K562 (cell line): ENCODE measurements at regions not wholly inside any gene's neighbourhood (a gene's known extent, or its start where the extent isn't known, plus 50 kb on each side); places are given as distances from the start of the nearest gene placed in this dataset.

Experiments used
- ATAC-seq: fragments of 200-7000 bp; cut with Tn5 transposase; 3 replicates; pipeline ENCODE4 v1.9.1; 2020; ENCODE audit warnings: moderate library complexity
- BruUV-seq: library from RNA; stranded (reverse); fragments of 400-500 nt; replicated peaks from 2 replicates; lab custom pipeline; 2021; lab: Mats Ljungman, UMichigan
- CTCF ChIA-PET: fragments of 300-600 bp; formaldehyde crosslinking; extraction: SDS; loops from one replicate; lab custom pipeline; 2021; ENCODE audit warnings: low intra/inter-chr PET ratio; lab: Yijun Ruan, JAX
- POLR2A ChIA-PET: fragments of 300-600, 350-650 bp; sonication (Branson Sonifier 250); formaldehyde crosslinking; extraction: SDS; loops from one replicate; lab custom pipeline; 2021; ENCODE audit warnings: antibody characterized with exemption, inconsistent platforms; lab: Yijun Ruan, JAX
- DNase-seq, 4 experiments: peaks; one replicate each; pipeline versions ENCODE4 v3.0.0 to v3.0.0-alpha.2; 2011 to 2018; ENCODE audit warnings: low spot score in 3 of 4, mixed read lengths in 3 of 4; ENCODE audit errors: extremely low read depth in 1 of 4
- FAIRE-seq: peaks from 2 replicates; lab custom pipeline; 2011; peaks lifted over from hg19 to GRCh38; lab: Jason Lieb, UNC
- H2AFZ ChIP-seq: 2 replicates; pipeline ENCODE4 v1.6.0; 2011; ENCODE audit warnings: low read depth, low read length, control low read depth, inconsistent platforms
- H3K27ac ChIP-seq: fragments of 200-600 bp; 3 replicates; pipeline ENCODE4 v1.8.0; 2011; ENCODE audit warnings: low read depth, mild to moderate bottlenecking, control low read depth, inconsistent platforms, low read length, moderate library complexity, mixed read lengths; ENCODE audit errors: extremely low read depth
- H3K27me3 ChIP-seq, 2 experiments: fragments of 300-600 bp in 1 of 2; 2 replicates in 1 of 2; 3 replicates in 1 of 2; pipeline versions ENCODE4 v1.6.0 to v1.8.0; 2011; ENCODE audit warnings: inconsistent platforms in 2 of 2, low read length in 2 of 2, mild to moderate bottlenecking in 1 of 2, mixed read lengths in 1 of 2, moderate library complexity in 1 of 2; ENCODE audit not compliant: control insufficient read depth in 2 of 2, insufficient read depth in 2 of 2
- H3K36me3 ChIP-seq: fragments of 300-600 bp; 3 replicates; pipeline ENCODE4 v1.8.0; 2011; ENCODE audit warnings: mild to moderate bottlenecking, low read length, inconsistent platforms; ENCODE audit not compliant: control insufficient read depth, insufficient read depth
- H3K4me1 ChIP-seq, 2 experiments: fragments of 200-600 bp in 1 of 2; replicated peaks in 1 of 2; 2 replicates in 1 of 2; 3 replicates in 1 of 2; pipeline versions ENCODE4 v1.5.1 to v1.8.0; 2011; ENCODE audit warnings: inconsistent platforms in 2 of 2, low read length in 2 of 2, mild to moderate bottlenecking in 1 of 2, mixed read lengths in 1 of 2, moderate library complexity in 1 of 2; ENCODE audit not compliant: control insufficient read depth in 2 of 2, insufficient read depth in 2 of 2
- H3K4me2 ChIP-seq: 2 replicates; pipeline ENCODE4 v1.6.1; 2011; ENCODE audit warnings: low read length, control low read depth, inconsistent platforms, mixed read lengths; ENCODE audit not compliant: insufficient read depth
- H3K4me3 ChIP-seq: fragments of 200-600 bp; sonication (generic), shearing (Covaris generic); 2 replicates; pipeline ENCODE4 v1.5.1; 2016; ENCODE audit warnings: control low read depth, inconsistent platforms
- H3K79me2 ChIP-seq: fragments of 200-600 bp; 3 replicates; pipeline ENCODE4 v1.8.0; 2011; ENCODE audit warnings: low read length, inconsistent platforms; ENCODE audit not compliant: control insufficient read depth, insufficient read depth
- H3K9ac ChIP-seq, 2 experiments: 2 replicates each; pipeline versions ENCODE4 v1.6.0 to v1.6.1; 2011; ENCODE audit warnings: low read depth in 2 of 2, low read length in 2 of 2, control low read depth in 1 of 2, inconsistent platforms in 1 of 2, mild to moderate bottlenecking in 1 of 2, mixed read lengths in 1 of 2; ENCODE audit not compliant: insufficient read depth in 1 of 2
- H3K9me1 ChIP-seq: one replicate; pipeline ENCODE4 v1.6.0; 2011; ENCODE audit warnings: inconsistent platforms, mild to moderate bottlenecking, low read length, moderate library complexity; ENCODE audit not compliant: control insufficient read depth, insufficient read depth
- H3K9me3 ChIP-seq: replicated peaks from 2 replicates; pipeline ENCODE4 v1.5.1; 2011; ENCODE audit warnings: low read depth, low read length, inconsistent platforms; ENCODE audit not compliant: control insufficient read depth, insufficient read depth
- H4K20me1 ChIP-seq: replicated peaks from 2 replicates; pipeline ENCODE4 v1.6.1; 2011; ENCODE audit warnings: low read length, inconsistent platforms, mixed read lengths; ENCODE audit not compliant: control insufficient read depth, insufficient read depth
- ARID1B ChIP-seq: fragments of 450-650 bp; IDR thresholded peaks from 2 replicates; pipeline ENCODE4 v1.6.1; 2016; ENCODE audit warnings: antibody characterized with exemption, mild to moderate bottlenecking, inconsistent platforms
- EZH2 ChIP-seq: IDR thresholded peaks from 2 replicates; pipeline ENCODE4 v1.6.1; 2012; ENCODE audit warnings: low read depth, mild to moderate bottlenecking, inconsistent platforms, low read length, borderline replicate concordance
- FOXP1 ChIP-seq: sonication (generic); formaldehyde crosslinking; IDR thresholded peaks from 2 replicates; pipeline ENCODE4 v1.8.0; 2022; ENCODE audit warnings: mild to moderate bottlenecking, missing genetic modification reagents
- GTF2F1 ChIP-seq: IDR thresholded peaks from 2 replicates; pipeline ENCODE4 v1.6.1; 2011; ENCODE audit warnings: low read depth, low read length, improper control_type of control experiment
- HEY1 ChIP-seq: fragments of 250-450 bp; sonication (Bioruptor Pico); IDR thresholded peaks from 2 replicates; pipeline ENCODE4 v1.5.0; 2020; ENCODE audit warnings: mild to moderate bottlenecking, moderate library complexity, borderline replicate concordance
- KLF13 ChIP-seq: fragments of 450-650 bp; IDR thresholded peaks from 2 replicates; pipeline ENCODE4 v1.6.1; 2016; ENCODE audit warnings: missing genetic modification characterization, low read depth, mild to moderate bottlenecking, missing compliant biosample characterization, moderate library complexity, borderline replicate concordance
- MIER1 ChIP-seq: fragments of 450-650 bp; IDR thresholded peaks from 2 replicates; pipeline ENCODE4 v1.6.1; 2016; ENCODE audit warnings: antibody characterized with exemption, mild to moderate bottlenecking, low read depth
- NONO ChIP-seq, 2 experiments: fragments of 200-400 bp in 1 of 2; fragments of 450-650 bp in 1 of 2; formaldehyde crosslinking in 1 of 2; IDR thresholded peaks; 2 replicates each; pipeline ENCODE4 v1.6.1; 2017; ENCODE audit warnings: low read depth in 2 of 2, mild to moderate bottlenecking in 2 of 2, moderate library complexity in 2 of 2, low read length in 1 of 2
- SMAD1 ChIP-seq: fragments of 150-350 bp; IDR thresholded peaks from 2 replicates; pipeline ENCODE4 v1.6.1; 2014; ENCODE audit warnings: low read length, low read depth; ENCODE audit not compliant: partially characterized antibody
- SMARCA5 ChIP-seq: fragments of 450-650 bp; IDR thresholded peaks from 2 replicates; pipeline ENCODE4 v1.6.1; 2016
- SREBF2 ChIP-seq: sonication (generic); formaldehyde crosslinking; IDR thresholded peaks from 2 replicates; pipeline ENCODE4 v1.4.0; 2020; ENCODE audit warnings: mild to moderate bottlenecking, missing genetic modification reagents
- TAL1 ChIP-seq: fragments of 450-650 bp; IDR thresholded peaks from 2 replicates; pipeline ENCODE4 v1.6.1; 2016; ENCODE audit warnings: mild to moderate bottlenecking
- ZNF830 ChIP-seq: fragments of 250-450 bp; sonication (Bioruptor Pico); IDR thresholded peaks from 2 replicates; pipeline ENCODE4 v1.5.0; 2021; ENCODE audit warnings: mild to moderate bottlenecking
- ZZZ3 ChIP-seq: fragments of 450-650 bp; IDR thresholded peaks from 2 replicates; pipeline ENCODE4 v1.6.1; 2016; ENCODE audit warnings: antibody characterized with exemption, mild to moderate bottlenecking, moderate library complexity
- in situ Hi-C: fragments of 300-500 bp; cut with MboI; formaldehyde crosslinking; loops from 4 replicates; pipeline ENCODE4 v1.15.0; 2018; ENCODE audit warnings: inconsistent platforms, mixed read lengths
- intact Hi-C: fragments of 100-400 bp; cut with micrococcal nuclease; formaldehyde crosslinking; loops from 2 replicates; pipeline ENCODE4 v1.14.2; 2022
- TF ChIP-seq, protein P1 (sequence below): fragments of 450-650 bp; formaldehyde crosslinking; IDR thresholded peaks from 2 replicates; pipeline ENCODE4 v1.4.0; 2020; ENCODE audit warnings: mild to moderate bottlenecking
- TF ChIP-seq, protein P2 (sequence below): fragments of 250-450 bp; sonication (Bioruptor Pico); IDR thresholded peaks from 2 replicates; pipeline ENCODE4 v1.8.0; 2021; ENCODE audit warnings: mild to moderate bottlenecking, moderate library complexity
- TF ChIP-seq, protein P3 (sequence below): fragments of 250-450 bp; sonication (Bioruptor Pico); IDR thresholded peaks from 2 replicates; pipeline ENCODE4 v1.9.0; 2021; ENCODE audit warnings: mild to moderate bottlenecking, inconsistent platforms
- TF ChIP-seq, protein P4 (sequence below): sonication (generic); formaldehyde crosslinking; IDR thresholded peaks from 2 replicates; pipeline ENCODE4 v1.8.1; 2023; ENCODE audit warnings: mild to moderate bottlenecking, missing genetic modification reagents

DNA sequence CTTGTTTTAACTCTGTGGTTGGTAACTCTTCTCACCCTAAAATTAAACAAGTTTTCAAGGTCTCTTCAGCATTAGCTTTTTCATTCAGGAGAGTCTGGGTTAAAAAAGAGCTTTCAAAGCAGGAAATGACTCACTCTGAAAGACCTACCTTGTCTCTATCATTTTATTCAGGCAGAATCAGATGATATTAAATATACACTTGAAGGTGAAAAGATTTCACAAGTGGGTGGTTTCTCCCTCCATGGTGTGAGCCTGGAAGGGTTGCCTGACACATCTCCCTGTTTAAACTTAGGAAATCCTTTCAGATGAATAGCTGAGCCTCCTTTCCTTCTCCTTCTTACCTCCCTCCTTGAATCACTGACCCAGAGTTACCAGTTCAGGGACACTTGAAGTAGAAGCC, 1402.0 kb upstream of the PIK3C3 start:
- no TSS peak for BruUV-seq
- POLR2A ChIA-PET, result no interaction called here

More for the DNA sequence above, 1402.0 kb upstream of the PIK3C3 start:
- TF ChIP-seq, protein P1, sequence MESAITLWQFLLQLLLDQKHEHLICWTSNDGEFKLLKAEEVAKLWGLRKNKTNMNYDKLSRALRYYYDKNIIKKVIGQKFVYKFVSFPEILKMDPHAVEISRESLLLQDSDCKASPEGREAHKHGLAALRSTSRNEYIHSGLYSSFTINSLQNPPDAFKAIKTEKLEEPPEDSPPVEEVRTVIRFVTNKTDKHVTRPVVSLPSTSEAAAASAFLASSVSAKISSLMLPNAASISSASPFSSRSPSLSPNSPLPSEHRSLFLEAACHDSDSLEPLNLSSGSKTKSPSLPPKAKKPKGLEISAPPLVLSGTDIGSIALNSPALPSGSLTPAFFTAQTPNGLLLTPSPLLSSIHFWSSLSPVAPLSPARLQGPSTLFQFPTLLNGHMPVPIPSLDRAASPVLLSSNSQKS (CRISPR knock-in tag), result no peak
- TF ChIP-seq, protein P2, sequence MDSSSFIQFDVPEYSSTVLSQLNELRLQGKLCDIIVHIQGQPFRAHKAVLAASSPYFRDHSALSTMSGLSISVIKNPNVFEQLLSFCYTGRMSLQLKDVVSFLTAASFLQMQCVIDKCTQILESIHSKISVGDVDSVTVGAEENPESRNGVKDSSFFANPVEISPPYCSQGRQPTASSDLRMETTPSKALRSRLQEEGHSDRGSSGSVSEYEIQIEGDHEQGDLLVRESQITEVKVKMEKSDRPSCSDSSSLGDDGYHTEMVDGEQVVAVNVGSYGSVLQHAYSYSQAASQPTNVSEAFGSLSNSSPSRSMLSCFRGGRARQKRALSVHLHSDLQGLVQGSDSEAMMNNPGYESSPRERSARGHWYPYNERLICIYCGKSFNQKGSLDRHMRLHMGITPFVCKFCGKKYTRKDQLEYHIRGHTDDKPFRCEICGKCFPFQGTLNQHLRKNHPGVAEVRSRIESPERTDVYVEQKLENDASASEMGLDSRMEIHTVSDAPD (CRISPR knock-in tag), result no peak
- no peak for TF ChIP-seq HEY1
- no peak for TF ChIP-seq ZZZ3
- TF ChIP-seq SMARCA5, result no peak
- no peak for TF ChIP-seq TAL1
- no peak for TF ChIP-seq KLF13 (tag)
- TF ChIP-seq, protein P3, sequence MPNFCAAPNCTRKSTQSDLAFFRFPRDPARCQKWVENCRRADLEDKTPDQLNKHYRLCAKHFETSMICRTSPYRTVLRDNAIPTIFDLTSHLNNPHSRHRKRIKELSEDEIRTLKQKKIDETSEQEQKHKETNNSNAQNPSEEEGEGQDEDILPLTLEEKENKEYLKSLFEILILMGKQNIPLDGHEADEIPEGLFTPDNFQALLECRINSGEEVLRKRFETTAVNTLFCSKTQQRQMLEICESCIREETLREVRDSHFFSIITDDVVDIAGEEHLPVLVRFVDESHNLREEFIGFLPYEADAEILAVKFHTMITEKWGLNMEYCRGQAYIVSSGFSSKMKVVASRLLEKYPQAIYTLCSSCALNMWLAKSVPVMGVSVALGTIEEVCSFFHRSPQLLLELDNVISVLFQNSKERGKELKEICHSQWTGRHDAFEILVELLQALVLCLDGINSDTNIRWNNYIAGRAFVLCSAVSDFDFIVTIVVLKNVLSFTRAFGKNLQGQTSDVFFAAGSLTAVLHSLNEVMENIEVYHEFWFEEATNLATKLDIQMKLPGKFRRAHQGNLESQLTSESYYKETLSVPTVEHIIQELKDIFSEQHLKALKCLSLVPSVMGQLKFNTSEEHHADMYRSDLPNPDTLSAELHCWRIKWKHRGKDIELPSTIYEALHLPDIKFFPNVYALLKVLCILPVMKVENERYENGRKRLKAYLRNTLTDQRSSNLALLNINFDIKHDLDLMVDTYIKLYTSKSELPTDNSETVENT (CRISPR knock-in tag), result no peak
- no peak for TF ChIP-seq ZNF830 (CRISPR knock-in tag)
- TF ChIP-seq, protein P4, sequence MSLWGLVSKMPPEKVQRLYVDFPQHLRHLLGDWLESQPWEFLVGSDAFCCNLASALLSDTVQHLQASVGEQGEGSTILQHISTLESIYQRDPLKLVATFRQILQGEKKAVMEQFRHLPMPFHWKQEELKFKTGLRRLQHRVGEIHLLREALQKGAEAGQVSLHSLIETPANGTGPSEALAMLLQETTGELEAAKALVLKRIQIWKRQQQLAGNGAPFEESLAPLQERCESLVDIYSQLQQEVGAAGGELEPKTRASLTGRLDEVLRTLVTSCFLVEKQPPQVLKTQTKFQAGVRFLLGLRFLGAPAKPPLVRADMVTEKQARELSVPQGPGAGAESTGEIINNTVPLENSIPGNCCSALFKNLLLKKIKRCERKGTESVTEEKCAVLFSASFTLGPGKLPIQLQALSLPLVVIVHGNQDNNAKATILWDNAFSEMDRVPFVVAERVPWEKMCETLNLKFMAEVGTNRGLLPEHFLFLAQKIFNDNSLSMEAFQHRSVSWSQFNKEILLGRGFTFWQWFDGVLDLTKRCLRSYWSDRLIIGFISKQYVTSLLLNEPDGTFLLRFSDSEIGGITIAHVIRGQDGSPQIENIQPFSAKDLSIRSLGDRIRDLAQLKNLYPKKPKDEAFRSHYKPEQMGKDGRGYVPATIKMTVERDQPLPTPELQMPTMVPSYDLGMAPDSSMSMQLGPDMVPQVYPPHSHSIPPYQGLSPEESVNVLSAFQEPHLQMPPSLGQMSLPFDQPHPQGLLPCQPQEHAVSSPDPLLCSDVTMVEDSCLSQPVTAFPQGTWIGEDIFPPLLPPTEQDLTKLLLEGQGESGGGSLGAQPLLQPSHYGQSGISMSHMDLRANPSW (CRISPR knock-in tag), result no peak
- TF ChIP-seq MIER1, result no peak
- no peak for TF ChIP-seq GTF2F1
- no peak for TF ChIP-seq SMAD1
- no peak for TF ChIP-seq SREBF2 (CRISPR knock-in tag)
- no peak for TF ChIP-seq ARID1B
- TF ChIP-seq NONO (IDR thresholded peaks at IDR 0.05; ENCODE audit: low read depth in 2 of 2, low read length in 1 of 2), result no peak
- no peak for TF ChIP-seq EZH2
- TF ChIP-seq FOXP1, result no peak
- no peaks in the 10 kb centered on the region for H3K9me1 ChIP-seq
- H3K79me2 ChIP-seq, result no peaks in the 10 kb centered on the region
- H3K4me2 ChIP-seq, result no peak overlapping the region
- H3K36me3 ChIP-seq, result no peaks in the 10 kb centered on the region
- no peaks in the 10 kb centered on the region for H3K4me1 ChIP-seq
- CTCF ChIA-PET, result no interaction called here
- no peak for DNase-seq
- no peak overlapping the region for H3K9ac ChIP-seq
- no peak for FAIRE-seq
- no peak overlapping the region for H2AFZ ChIP-seq
- intact Hi-C loops (no loop called here), in situ Hi-C loops (no loop called here)
- H3K4me3 ChIP-seq, result no peak overlapping the region
- ATAC-seq, result no peak
- H3K27ac ChIP-seq, result no peak overlapping the region
- no peaks in the 10 kb centered on the region for H3K27me3 ChIP-seq
- H4K20me1 ChIP-seq, result no peaks in the 10 kb centered on the region
- H3K9me3 ChIP-seq, result no peaks in the 10 kb centered on the region; the same call in 1 of the 2 replicates
